ENCODE measurements at regions not wholly inside any gene's neighbourhood (a gene's known extent, or its start where the extent isn't known, plus 50 kb on each side); places are given as distances from the start of the nearest gene placed in this dataset.

GRCh38 chr5:164345853-164346252, 840.4 kb downstream of the MAT2B start:
- DNase-seq (ENCODE audit: low read depth), result no peak
- TF ChIP-seq CTCF (IDR thresholded peaks at IDR 0.05; ENCODE audit: control insufficient read depth, extremely low read depth, insufficient read depth), result no peak
- H3K4me3 ChIP-seq (ENCODE audit: low read depth, low read length), result no peak overlapping the region

GRCh38 chr5:164346785-164347630, 841.6 kb downstream of the MAT2B start:
- DNase-seq (ENCODE audit: low read depth), result no peak
- no peak overlapping the region for H3K4me3 ChIP-seq (ENCODE audit: low read depth, low read length)
- TF ChIP-seq CTCF (IDR thresholded peaks at IDR 0.05; ENCODE audit: control insufficient read depth, extremely low read depth, insufficient read depth), result no peak

GRCh38 chr5:164350236-164350635, 844.8 kb downstream of the MAT2B start:
- DNase-seq (ENCODE audit: low read depth), result no peak
- no peak overlapping the region for H3K4me3 ChIP-seq (ENCODE audit: low read depth, low read length)
- TF ChIP-seq CTCF (IDR thresholded peaks at IDR 0.05; ENCODE audit: control insufficient read depth, extremely low read depth, insufficient read depth), result no peak

GRCh38 chr5:164351245-164351834, 845.9 kb downstream of the MAT2B start:
- no peak for TF ChIP-seq CTCF (IDR thresholded peaks at IDR 0.05; ENCODE audit: control insufficient read depth, extremely low read depth, insufficient read depth)
- DNase-seq (ENCODE audit: low read depth), result no peak
- no peak overlapping the region for H3K4me3 ChIP-seq (ENCODE audit: low read depth, low read length)

GRCh38 chr5:164352695-164353094, 847.3 kb downstream of the MAT2B start:
- no peak overlapping the region for H3K4me3 ChIP-seq (ENCODE audit: low read depth, low read length)
- no peak for TF ChIP-seq CTCF (IDR thresholded peaks at IDR 0.05; ENCODE audit: control insufficient read depth, extremely low read depth, insufficient read depth)
- no peak for DNase-seq (ENCODE audit: low read depth)

- no peak overlapping the region for H3K4me3 ChIP-seq (ENCODE audit: low read depth, low read length)
- no peak for TF ChIP-seq CTCF (IDR thresholded peaks at IDR 0.05; ENCODE audit: control insufficient read depth, extremely low read depth, insufficient read depth)
- no peak for DNase-seq (ENCODE audit: low read depth)
These were observed 847.7 kb downstream of the MAT2B start for GRCh38 chr5:164353155-164353554.

All from LNCaP clone FGC (cell line).